ENCODE measurements at regions not wholly inside any gene's neighbourhood (a gene's known extent, or its start where the extent isn't known, plus 50 kb on each side); places are given as distances from the start of the nearest gene placed in this dataset.
"Not testable (repeated sequence)": the region's sequence is repeated elsewhere in the genome, so short reads cannot be mapped to it uniquely, and the experiment has no call there.

DNA sequence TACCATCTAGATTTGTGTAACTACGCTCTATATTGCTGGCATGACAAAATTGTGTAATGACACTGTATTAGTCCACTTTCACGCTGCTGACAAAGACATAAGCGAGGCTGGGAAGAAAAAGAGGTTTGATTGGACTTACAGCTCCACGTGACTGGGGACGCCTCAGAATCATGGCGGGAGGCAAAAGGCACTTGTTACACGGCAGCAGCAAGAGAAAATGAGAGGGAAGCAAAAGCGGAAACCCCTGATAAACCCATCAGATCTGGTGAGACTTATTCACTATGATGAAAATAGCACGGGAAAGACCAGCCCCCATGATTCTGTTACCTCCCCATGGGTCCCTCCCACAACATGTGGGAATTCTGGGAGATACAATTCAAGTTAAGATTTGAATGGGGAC, 905.7 kb downstream of the DIPK2A start:
- DNase-seq (ENCODE audit: low read depth, low spot score), result no peak
- no peak overlapping the region for H3K4me3 ChIP-seq (ENCODE audit: low read length)

DNA sequence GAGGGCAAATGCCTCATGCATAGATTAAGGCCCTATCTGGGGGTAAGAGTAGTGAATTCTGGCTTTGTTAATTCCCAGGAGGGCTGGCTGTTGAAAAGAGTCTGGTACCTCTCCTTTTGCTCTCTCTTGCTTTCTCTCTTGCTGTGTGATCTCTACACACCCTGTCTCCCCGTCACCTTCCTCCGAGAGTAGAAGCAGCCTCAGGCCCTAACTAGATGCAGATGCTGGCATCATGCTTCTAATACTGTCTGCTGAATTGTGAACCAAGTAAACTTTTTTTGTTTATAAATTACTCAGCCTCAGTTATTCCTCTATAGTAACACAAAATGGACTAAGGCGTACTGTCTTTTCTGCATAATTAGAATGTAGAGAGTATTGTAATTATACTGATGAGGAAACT, 908.1 kb downstream of the DIPK2A start:
- H3K4me3 ChIP-seq (ENCODE audit: low read length), result no peak overlapping the region

DNA sequence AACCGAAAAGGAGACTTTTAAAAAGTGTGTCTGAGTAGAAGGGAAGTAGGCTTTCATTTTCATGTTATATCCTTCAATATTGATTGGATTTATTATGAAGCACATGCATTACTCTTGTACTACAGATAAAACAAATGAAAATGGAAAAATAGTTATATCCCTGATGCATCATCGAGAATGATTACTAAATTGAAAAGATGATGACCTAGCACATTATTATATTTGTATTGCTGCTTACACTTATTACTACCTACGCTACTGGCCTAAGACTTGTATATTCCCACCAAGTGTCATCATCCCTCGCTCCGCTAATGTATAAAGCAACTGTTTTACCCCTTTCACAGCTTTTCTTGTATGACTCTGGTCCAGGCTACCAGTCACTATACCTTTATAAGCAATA, 922.4 kb downstream of the DIPK2A start:
- H3K4me3 ChIP-seq (ENCODE audit: low read length), result no peak overlapping the region
- no peak for DNase-seq (ENCODE audit: low read depth, low spot score)

More for the DNA sequence above, 908.1 kb downstream of the DIPK2A start:
- DNase-seq (ENCODE audit: low read depth, low spot score), result no peak

DNA sequence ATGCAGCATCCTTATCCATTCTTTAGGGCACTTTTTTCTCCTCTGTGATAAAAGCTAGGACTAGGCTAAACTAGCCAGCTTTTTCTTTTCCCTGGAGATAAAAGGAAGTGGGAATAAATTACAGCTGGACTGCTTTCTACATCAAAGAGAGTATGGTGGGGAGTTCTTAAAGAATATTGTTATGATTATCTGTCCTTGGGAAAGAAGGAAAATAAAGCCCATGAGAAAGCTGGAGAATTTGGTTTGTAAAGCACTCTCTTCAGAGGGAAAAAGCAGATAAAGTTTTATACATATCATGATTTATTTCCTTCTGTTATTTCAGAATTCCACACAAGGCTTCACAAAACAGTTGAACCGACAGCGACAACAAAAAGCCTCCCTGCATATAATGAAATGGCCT, 923.0 kb downstream of the DIPK2A start:
- H3K4me3 ChIP-seq (ENCODE audit: low read length), result no peak overlapping the region
- no peak for DNase-seq (ENCODE audit: low read depth, low spot score)

DNA sequence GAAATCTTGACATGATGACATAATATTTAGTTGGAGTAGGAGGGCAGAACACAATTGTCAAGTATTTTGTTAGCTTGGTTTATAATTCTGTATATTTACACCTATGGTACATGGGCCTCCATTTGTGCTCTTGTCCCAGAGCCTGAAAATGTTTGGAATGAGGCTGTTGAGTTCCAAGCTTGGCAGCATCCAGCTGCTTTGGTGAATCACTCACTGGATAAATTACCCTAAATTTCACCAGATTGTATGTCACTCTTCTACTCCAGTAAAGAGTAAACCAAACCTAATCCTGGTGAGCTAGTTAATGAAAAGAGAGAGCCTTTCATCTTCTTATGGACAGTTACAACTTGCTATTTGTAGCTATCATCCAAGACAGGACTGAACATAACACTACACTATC, 928.7 kb downstream of the DIPK2A start:
- H3K4me3 ChIP-seq (ENCODE audit: low read length), result no peak overlapping the region
- no peak for DNase-seq (ENCODE audit: low read depth, low spot score)

DNA sequence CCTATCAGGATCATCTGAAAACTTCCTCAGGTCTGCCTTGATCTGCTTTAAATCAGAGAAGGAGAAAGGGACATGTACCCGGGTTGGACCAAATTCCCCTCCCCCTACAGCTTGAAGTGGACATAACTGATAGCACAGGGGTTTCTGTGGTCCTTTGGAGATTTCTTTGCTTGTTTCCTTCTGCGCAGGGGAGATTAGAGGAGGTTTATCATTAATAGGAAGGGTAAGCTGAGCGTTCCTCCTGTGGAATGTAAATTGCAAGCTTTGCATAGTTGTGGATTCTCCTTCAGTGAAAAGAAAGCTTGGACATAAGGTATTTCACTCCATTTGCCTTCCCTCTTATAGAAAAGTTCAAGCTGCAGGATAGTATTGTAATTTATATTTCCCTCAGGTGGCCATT, 936.0 kb downstream of the DIPK2A start:
- not testable (repeated sequence) for H3K4me3 ChIP-seq (ENCODE audit: low read length); DNase-seq (ENCODE audit: low read depth, low spot score)

DNA sequence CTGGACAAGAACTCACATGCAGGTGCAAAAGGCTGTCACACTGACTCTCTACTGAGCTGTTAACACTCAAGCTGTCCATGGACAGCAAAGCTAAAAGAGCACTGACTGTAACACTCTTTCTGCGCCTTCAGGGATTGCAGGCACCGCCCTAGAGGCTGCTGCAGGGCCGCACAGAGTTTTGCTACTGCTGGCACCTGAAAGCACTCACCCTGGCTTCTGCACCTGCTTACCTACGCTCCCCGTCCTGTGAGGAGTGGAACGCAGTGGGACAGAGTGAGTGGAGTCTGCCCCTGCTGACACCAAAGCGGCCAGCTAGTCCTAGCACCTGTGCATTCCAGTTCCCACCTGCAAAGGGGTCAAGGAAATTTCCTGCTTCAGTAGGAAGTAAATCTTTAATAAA, 941.3 kb downstream of the DIPK2A start:
- no peak for DNase-seq (ENCODE audit: low read depth, low spot score)
- H3K4me3 ChIP-seq (ENCODE audit: low read length), result no peak overlapping the region

DNA sequence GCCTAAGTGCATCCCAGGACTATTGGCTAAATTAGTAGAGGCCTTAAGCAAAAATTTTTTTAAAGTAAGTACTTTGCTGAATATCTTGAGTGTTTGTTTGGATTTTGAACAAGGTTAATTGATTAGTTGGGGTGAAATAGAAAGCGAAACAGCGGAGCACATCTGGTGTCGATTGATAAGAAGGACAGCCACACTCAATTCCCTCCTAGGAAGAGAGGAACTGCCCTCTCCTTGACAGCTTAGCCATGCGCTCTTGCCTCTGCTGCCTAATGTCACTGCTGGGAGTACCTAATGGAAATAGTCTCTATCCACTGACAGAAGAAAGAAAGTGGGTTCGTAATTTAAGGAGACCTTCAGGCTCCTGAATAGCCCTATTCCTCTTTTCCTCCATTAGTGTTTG, 943.6 kb downstream of the DIPK2A start:
- no peak overlapping the region for H3K4me3 ChIP-seq (ENCODE audit: low read length)
- DNase-seq (ENCODE audit: low read depth, low spot score), result no peak

DNA sequence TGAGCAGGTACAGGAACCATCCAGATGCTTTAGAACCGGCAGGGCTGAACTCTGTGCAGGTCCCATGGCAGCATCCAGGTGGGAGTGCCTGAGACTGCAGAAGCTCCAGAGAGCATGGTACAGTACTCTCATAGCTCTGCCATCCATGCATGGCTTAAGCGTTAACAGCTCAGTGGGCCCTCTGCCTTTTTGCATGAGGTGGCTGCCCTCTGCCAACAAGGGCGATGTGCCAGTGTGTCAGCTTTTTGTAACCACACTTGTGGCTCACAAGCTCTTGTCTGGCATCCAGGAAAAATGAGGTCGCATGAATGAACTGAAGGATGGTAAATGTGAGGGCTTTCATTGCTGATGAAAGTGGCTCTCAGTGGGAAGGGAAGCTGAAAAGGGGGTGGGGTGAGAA, 950.1 kb downstream of the DIPK2A start:
- DNase-seq (ENCODE audit: low read depth, low spot score), result no peak
- H3K4me3 ChIP-seq (ENCODE audit: low read length), result no peak overlapping the region

DNA sequence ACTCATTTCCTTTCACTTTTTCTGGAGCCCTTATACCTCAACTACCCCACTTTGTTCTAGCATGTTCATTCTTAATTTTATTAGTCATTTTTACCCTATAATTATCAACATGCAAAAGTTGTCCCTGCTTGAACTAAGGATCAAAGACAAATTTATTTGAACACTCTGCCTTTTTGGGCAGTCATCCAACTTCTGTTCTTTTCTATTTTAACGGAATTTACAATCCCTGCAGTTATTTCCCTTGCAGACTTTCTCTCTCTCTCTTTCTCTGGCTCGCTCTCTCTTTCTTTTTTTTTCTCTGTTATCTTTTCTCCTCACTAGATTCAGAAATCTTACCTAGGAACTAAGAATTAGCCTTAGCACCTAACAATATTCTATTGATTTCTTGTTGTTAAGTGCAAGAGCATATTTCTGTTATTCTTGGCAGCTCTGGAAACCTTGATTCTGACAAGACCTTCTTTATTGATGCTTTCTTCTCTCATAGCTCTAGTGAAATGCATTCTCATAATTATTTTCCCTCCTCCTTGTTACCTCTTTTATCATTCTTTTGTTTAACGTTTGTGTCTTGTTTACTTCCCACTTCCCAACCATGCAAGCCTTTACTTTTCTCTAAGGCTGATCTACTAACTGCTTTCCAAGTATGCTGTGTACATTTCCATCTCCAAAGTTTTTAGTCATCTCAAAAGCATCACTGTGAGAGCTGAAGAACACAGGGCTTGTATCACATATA, 951.6 kb downstream of the DIPK2A start:
- DNase-seq (ENCODE audit: low read depth, low spot score), result no peak
- no peak overlapping the region for H3K4me3 ChIP-seq (ENCODE audit: low read length)

DNA sequence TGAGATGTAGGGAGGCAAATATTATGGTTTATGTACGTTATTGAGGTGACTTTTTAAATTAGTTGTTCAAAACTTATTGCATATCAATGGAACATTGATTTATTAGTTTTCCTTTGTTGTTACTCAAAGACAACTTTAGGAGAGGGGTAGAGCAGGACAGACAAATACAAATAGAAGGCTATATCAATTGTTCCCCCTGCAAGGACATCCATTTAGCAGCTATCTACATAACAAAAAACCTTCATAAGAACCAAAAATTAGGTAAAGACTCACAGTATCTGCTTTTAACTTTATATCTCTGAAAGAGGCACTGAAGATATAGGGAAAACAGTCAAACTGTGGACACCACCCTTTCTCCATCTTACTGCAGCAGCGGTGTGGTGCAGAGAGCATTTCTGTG, 958.8 kb downstream of the DIPK2A start:
- no peak overlapping the region for H3K4me3 ChIP-seq (ENCODE audit: low read length)
- DNase-seq (ENCODE audit: low read depth, low spot score), result no peak

DNA sequence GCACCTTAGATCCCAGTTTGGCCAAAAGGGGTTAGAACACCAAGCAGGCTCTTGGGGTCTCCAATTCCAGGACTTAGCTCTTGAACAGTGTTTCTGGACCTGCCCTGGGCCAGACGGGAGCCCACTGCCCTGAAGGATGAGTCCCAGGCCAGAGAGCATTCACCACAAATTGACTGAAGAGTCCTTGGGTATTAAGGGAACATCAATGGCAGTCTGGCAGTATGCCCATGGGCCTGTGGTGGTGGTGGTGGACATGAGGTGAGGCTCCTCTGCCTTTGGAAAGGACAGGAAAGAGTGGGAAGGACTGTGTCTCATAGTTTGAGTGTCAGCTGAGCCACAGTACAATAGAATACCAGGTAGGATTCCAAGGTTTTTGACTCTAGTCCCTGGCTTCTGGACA, 960.0 kb downstream of the DIPK2A start:
- DNase-seq (ENCODE audit: low read depth, low spot score), result no peak

DNA sequence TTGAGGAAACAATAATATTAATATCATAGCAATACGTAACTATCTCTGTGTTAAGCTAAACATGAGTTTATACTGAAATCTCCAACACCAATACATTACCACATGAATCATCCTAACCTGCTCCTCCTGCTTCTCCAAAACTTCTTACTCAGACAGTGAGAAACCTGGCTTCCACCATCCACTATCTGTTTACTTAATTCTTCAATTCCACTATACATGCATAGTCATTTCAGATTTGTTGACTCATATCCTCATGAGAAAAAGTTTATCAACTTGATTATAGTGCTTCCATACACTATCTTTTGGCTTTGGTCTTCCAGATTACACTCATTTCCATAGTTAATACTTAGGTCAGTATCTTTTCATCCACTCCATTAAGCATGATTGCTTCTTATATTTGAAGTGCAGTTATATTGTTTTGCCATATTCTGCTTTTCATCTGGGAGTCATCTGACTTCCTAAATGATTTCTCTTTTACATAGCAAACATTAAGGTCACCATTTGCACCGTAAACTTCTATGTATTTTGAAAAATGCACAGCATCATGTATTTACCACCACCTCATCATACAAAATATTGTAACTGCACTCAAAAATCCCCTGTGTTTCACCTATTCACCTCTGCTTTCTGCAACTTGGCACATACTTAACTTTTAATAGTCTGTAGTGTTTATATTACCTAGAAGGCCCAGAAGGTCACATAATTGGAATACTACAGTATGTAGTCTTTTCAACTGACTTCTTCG, 970.6 kb downstream of the DIPK2A start:
- no peak for DNase-seq (ENCODE audit: low read depth, low spot score)
- no peak overlapping the region for H3K4me3 ChIP-seq (ENCODE audit: low read length)

More for the DNA sequence above, 960.0 kb downstream of the DIPK2A start:
- no peak overlapping the region for H3K4me3 ChIP-seq (ENCODE audit: low read length)

DNA sequence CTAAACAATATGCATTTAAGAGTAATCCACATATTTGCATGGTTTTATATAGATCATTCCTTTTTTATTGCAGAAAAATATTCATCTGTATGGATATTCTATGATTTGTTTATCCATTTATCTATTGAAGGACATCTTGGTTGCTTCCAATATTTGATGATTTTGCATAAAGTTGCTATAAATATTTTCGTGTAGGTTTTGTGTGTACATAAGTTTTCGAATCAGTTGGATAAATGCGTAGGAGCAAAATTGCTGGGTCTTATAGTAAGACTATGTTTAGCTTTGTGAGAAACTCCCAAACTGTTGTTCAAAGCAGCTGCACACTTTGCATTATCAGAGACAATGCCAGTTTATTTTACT, 971.2 kb downstream of the DIPK2A start:
- no peak for DNase-seq (ENCODE audit: low read depth, low spot score)
- H3K4me3 ChIP-seq (ENCODE audit: low read length), result no peak overlapping the region

DNA sequence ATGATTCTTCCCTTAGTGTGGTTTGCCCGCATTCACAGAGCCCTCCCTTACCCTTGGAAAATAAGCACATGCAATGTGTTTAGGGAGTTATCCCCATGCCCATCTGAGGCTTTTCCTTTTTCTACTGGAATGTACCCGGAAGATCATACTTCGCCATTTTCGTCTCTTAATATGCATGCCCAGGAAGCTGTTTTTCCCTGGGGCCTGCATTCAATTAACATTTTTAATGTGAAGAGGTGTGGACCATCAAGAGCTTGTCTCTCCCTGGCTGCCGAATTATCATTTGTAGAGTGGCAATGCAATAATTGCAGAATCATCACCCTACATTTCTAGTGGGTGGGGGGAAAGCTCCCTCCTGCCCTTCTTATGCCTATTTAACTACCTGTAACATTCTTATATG, 976.3 kb downstream of the DIPK2A start:
- H3K4me3 ChIP-seq (ENCODE audit: low read length), result no peak overlapping the region
- DNase-seq (ENCODE audit: low read depth, low spot score), result no peak

DNA sequence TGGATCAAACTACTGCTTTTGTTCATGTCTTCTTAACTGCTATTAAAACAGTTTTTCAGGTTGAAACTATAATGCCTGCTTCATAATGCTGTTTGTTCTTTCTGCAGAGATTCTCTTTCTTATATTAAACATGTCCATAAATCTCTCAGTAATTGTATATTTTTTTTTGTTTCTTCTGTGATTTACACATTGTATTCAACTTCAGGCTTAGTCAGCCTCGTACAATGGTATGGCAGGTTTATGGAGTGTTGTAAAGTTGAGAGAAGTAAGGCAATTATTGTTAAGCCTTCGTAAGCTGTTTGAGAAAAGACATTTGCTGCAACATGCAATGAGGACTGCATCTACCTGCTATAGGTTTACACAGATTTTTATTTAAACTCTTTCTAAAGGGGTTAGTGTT, 977.1 kb downstream of the DIPK2A start:
- H3K4me3 ChIP-seq (ENCODE audit: low read length), result no peak overlapping the region
- no peak for DNase-seq (ENCODE audit: low read depth, low spot score)

DNA sequence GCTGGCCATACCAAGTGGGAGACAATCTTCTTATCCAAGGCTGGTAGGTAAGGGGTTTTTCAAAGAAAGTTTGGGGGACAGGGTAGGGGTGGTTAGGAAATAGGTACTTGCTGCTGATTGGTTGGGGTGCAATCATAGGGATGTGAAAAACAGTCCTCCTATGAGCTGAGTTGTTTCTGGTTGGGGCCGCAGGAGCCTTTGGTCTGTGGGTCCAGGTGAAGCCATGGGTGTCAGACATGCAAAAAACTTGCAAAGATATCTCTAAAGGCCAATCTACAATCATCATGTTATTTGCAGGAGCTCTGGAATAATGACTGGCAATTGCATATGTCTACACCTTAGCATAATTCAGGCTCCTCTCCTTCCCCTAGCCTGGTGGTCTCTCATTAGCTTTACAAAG, 982.3 kb downstream of the DIPK2A start:
- no peak for DNase-seq (ENCODE audit: low read depth, low spot score)
- H3K4me3 ChIP-seq (ENCODE audit: low read length), result no peak overlapping the region

DNA sequence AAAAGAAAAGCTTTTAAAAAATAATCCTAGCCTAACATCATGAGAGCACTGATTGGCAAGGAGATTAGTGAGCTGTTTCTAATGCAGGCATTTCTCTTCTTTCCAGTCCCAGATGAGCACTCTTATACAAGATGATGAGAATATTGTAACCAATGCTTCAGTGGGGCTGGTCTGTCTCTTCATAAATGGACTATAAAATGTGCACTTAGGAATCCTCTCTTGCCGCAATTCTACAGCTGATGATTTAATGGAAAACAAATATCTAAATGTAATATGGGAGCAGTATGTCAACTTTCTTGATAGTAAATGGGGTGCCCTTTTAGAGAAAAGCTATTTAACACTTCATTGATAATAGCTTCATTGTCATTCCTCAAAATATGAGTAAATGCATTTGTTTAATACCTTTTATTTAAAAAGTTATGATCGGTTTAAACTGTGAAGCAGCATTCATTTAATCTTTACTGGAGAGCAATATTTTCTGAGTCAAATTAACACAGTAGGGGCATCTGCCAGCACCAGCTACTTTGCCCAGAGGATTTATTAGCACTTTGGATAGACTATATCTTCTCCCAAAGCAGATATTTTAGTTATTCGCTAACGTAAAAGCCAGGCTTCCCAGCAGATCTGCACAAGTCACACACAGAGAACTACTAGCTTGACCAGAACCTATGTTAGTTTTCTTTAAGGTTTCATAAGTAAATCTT, 985.9 kb downstream of the DIPK2A start:
- no peak for DNase-seq (ENCODE audit: low read depth, low spot score)
- no peak overlapping the region for H3K4me3 ChIP-seq (ENCODE audit: low read length)

DNA sequence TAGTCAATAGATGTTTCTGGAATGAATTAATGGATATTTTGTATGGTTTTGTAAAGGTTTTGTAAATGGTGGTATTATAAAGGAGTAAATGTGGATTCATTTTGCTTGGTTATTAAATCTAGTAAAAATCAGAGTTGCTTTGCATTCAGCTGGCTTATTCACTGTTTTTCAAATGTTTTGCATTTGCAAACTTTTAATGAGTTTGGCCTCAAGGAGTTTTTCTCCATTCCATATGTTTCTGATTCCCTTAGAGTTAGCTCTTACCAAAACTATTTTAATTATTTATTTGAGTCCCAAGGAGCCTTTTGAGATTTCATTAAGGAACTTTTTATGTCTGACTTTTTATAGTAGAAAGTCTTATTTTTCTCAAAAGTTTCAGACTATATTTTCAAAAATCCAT, 992.2 kb downstream of the DIPK2A start:
- no peak for DNase-seq (ENCODE audit: low read depth, low spot score)
- H3K4me3 ChIP-seq (ENCODE audit: low read length), result no peak overlapping the region

DNA sequence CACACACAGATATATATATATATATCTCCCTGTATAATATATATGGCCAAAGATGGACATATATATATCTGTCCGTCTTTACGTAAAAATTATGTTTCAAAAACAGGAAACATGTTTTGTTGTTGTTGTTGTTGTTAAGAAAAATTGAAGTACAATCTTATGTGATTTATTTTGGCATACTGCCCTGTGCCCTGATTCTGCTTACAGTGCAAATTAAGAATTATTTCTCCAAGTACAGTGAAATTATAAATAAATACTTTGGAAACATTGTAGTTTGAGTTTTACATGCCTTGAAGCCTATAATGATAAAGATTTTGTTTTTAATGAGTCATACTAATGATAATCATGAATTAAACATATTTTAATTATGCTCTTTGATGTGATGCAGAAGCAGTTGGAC, 994.9 kb downstream of the DIPK2A start:
- DNase-seq (ENCODE audit: low read depth, low spot score), result no peak
- H3K4me3 ChIP-seq (ENCODE audit: low read length), result no peak overlapping the region

All from Jurkat, Clone E6-1 (cell line).